Spleen (tissue), 7 donors: ENCODE measurements at regions not wholly inside any gene's neighbourhood (a gene's known extent, or its start where the extent isn't known, plus 50 kb on each side); places are given as distances from the start of the nearest gene placed in this dataset.

Experiments
- POLR2A ChIP-seq, 3 donors: fragments of 450-650 bp; IDR thresholded peaks; one replicate each; pipeline ENCODE4 v1.5.1; 2017; ENCODE audit warnings: antibody characterized with exemption in 3 of 3, mild to moderate bottlenecking in 1 of 3
- TF ChIP-seq, protein P1 (sequence below), 11 experiments: fragments of 200-600 bp in 7 of 11; fragments of 450-650 bp in 4 of 11; sonication (generic) in 4 of 11; IDR thresholded peaks in 8 of 11; conservative IDR thresholded peaks in 3 of 11; 1 replicate in 7 of 11; 2 replicates in 4 of 11; pipeline versions ENCODE4 v1.4.0 to v1.8.0; 2016 to 2021; ENCODE audit warnings: antibody characterized with exemption in 11 of 11, inconsistent platforms in 4 of 11, mild to moderate bottlenecking in 1 of 11
- donor health status: DM: no; HTN: no; CAD: no; lungs with moderate emphysema.
- donor health status: DM: no; HTN: no; CAD: no.
- donor health status: DM: no; HTN: no; CAD: no.

DNA sequence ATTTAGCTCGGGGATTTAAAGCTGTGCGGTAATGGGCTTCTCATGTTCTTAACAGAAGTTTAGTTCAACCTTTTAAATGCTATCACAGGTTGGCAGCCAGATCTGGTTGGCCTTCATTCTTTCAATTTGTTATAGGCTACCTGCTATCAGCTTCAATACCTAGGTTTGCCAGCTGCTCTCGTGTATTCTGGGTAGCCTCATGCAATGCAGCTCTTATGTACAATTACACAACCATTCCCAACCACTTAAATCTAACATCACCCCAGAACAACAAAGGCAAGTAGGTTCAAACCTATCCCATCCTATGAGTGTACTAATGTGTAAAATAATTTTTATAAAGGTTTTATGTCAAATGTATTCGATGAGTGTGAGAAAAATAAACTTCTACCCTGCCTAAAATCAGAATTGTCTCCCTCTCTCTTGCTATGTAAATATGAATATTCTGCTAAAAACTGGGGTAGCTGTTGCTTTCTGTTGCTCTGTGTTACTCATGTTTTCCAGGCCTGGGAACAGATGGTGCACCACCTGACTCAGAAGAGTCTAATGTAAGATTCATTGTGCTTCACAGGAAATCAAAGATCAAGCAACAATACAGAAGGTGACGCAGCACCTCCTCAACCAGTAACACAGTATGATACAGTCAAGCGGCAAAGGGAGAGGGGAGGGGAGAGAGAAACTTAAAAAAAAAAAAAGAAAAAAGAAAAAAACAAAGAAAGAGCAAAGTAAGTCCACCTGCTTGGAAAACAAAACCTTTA, 188.6 kb downstream of the ETV1 start:
- TF ChIP-seq, protein P1, sequence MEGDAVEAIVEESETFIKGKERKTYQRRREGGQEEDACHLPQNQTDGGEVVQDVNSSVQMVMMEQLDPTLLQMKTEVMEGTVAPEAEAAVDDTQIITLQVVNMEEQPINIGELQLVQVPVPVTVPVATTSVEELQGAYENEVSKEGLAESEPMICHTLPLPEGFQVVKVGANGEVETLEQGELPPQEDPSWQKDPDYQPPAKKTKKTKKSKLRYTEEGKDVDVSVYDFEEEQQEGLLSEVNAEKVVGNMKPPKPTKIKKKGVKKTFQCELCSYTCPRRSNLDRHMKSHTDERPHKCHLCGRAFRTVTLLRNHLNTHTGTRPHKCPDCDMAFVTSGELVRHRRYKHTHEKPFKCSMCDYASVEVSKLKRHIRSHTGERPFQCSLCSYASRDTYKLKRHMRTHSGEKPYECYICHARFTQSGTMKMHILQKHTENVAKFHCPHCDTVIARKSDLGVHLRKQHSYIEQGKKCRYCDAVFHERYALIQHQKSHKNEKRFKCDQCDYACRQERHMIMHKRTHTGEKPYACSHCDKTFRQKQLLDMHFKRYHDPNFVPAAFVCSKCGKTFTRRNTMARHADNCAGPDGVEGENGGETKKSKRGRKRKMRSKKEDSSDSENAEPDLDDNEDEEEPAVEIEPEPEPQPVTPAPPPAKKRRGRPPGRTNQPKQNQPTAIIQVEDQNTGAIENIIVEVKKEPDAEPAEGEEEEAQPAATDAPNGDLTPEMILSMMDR (IDR thresholded peaks at IDR 0.05 in 8 of 11, conservative IDR thresholded peaks at IDR 0.05 in 3 of 11), result no peak
- TF ChIP-seq POLR2A (IDR thresholded peaks at IDR 0.05), result no peak
